22Rv1 (cell line): ENCODE measurements at regions not wholly inside any gene's neighbourhood (a gene's known extent, or its start where the extent isn't known, plus 50 kb on each side); places are given as distances from the start of the nearest gene placed in this dataset.
"Not testable (repeated sequence)": the region's sequence is repeated elsewhere in the genome, so short reads cannot be mapped to it uniquely, and the experiment has no call there.

Experiments used
- CTCF ChIP-seq: fragments of 450-650 bp; IDR thresholded peaks from 2 replicates; pipeline ENCODE4 v1.5.1; 2017; ENCODE audit warnings: mild to moderate bottlenecking
- ZFX ChIP-seq: fragments of 450-650 bp; IDR thresholded peaks from 2 replicates; pipeline ENCODE4 v1.6.1; 2017; ENCODE audit warnings: antibody characterized with exemption, borderline replicate concordance

GRCh38 chr2:183788796-183789195 lies 664.6 kb downstream of the NUP35 start:
- TF ChIP-seq CTCF, ZFX: not testable (repeated sequence)
